HPDE6-E6E7 (cell line): ENCODE measurements at regions not wholly inside any gene's neighbourhood (a gene's known extent, or its start where the extent isn't known, plus 50 kb on each side); places are given as distances from the start of the nearest gene placed in this dataset.
"Not testable (repeated sequence)": the region's sequence is repeated elsewhere in the genome, so short reads cannot be mapped to it uniquely, and the experiment has no call there.

ENCODE experiments used
- DNase-seq: peaks from one replicate; pipeline ENCODE4 v3.0.0; 2011; ENCODE audit warnings: missing footprints; ENCODE audit errors: extremely low spot score

DNA sequence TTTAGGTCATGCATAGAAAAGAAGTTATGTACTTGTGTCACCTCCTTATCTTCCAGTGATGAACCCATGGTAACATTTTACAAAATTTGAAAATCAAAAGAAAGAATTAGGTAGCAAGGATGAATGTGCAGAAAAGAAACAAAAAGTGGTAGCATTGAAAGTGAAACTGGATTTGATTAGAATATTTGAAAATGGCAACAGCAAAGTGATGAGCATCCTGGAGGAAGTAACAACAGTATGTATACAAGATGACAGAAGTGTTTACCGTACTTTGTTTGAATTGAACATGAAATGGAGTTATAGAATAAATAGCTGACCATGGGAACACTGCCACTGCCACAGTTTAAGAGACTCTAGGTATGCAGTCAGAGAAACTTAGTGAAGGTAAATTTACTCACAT, 1313.1 kb downstream of the CDH11 start:
- DNase-seq: no peak

GRCh38 chr16:63806794-63807506, 1314.9 kb downstream of the CDH11 start:
- no peak for DNase-seq

DNA sequence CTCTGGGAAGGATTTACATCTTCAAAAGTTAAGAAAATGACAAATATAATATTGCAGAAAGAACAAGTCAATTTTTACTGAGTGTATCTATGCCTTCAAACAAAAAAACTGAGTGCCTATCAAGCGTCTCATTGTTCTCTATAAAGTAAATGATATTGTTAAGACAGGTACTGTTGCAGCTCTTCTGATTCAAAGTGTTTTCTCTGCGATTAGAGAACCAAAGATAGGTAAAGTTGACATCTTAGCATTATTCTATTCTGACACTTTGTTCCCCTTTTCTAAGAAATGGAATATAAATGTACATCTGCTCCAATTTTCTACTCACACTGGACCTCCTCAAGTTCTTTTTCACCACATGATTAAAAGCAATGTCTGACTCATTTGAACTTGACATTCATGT, 1317.7 kb downstream of the CDH11 start:
- no peak for DNase-seq

- DNase-seq: no peak
Measured at GRCh38 chr16:63789603-63790002, 1332.3 kb downstream of the CDH11 start.

- DNase-seq: no peak
Measured at GRCh38 chr16:63787014-63787413, 1334.8 kb downstream of the CDH11 start.

DNA sequence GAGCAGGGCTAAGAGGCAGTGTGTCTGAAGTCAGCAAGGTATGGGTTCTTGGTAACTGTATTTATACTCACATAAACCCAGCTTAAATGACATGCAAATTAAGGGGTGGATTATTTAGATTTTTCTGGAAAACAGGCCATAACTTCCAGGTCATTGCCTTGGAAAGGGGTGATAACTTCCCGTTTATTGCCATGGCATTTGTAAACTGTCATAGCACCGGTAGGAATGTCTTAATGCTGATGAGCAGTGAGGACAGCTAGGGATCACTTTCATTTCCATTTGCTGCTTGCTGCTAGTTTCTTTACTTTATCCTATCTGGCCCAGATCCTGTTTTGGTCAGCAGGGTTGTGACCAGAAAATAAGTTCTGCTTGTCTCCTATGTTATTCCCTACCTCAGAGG, 1336.7 kb downstream of the CDH11 start:
- no peak for DNase-seq

DNA sequence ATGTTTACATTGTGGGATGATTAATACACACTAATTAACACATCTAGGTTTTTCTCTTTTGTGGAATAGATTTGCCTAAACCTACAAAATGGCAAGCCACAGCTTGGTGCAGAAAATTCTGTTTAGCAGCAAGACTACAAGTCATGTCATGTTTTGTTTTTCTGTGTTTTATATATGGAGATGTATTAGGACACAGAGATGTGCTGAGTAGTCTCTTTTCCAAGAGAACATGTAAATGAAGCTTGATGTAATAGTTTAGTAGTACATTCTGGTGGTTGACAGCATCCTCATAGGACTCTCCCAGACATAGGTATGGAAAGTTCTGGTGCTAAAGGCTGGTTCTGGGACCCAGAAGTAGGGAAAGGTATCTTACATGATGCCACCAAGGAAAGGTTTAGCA, 1345.4 kb downstream of the CDH11 start:
- no peak for DNase-seq

GRCh38 chr16:63776034-63776433, 1345.8 kb downstream of the CDH11 start:
- DNase-seq: no peak

GRCh38 chr16:63774302-63774701, 1347.6 kb downstream of the CDH11 start:
- no peak for DNase-seq

DNA sequence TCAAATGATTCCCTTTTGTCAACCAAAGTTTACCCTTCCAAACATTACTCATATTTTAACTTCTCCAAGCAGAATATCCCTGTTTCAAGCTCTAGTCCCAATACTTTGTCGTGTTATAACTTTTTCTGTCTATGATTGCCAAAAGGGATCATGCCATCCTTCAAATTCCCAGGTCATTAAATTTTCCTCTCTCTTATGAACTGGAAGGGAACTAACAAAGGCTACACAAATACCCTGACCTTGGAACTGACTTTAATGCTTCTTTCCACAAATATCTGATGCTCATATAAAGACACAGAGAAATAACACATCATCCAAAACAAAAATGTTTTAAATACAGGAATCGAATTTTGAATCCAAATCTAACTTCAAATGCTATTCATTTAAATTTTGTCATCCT, 1352.7 kb downstream of the CDH11 start:
- DNase-seq: no peak

GRCh38 chr16:63760246-63760645, 1361.6 kb downstream of the CDH11 start:
- DNase-seq: not testable (repeated sequence)

DNA sequence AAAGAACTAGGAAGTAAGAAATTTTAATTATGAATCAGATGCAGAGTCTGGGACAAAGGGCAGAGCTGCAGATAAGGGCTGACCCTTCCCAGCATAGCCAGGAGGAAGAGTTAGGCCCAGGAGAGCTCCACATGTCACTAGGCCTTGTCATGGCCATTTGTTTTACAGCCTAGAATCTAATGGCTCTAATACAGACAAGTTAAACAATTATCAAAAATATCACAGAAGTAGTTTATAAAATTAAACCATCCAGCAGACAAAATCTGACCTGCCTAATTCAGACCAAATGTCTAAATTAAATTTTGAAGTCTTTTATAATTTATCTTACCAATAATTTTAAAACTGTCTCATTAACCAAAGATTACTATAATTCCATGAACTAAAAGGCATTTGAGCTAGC, 1369.5 kb downstream of the CDH11 start:
- no peak for DNase-seq

DNA sequence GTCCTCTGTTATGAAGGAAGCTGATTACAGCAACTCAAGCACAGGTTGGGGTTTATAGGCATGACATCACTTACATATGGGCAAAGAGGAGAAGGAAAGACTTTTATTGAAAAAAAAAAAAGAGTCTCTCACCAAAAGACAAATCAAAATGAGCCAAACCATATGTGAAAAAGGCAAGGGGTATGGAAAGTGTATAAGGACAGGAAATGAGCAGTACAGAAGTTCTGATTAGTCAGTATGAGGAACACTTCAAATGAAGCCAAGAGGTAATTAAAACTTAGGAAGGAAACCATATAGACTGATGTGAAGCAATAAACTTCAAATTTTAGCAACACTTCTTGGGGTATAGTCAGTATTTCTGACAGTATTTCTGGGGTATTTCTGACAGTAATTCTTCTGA, 1372.6 kb downstream of the CDH11 start:
- no peak for DNase-seq

DNA sequence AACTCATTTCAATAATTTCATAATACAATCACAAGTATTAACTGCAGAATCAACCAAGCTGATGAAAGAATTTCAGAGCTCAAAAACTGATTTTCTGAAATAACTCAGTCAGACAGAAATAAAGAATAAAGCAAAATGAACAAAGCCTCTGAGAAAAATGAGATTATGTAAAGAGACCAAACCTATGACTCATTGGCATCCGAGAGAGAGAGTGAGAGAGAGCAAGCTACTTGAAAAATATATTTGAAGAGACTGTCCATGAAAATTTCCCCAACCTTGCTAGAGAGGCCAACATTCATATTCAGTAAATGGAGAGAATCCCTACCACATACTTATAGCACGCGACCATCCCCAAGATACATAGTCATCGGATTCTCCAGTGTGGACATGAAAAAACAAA, 1376.4 kb downstream of the CDH11 start:
- no peak for DNase-seq

DNA sequence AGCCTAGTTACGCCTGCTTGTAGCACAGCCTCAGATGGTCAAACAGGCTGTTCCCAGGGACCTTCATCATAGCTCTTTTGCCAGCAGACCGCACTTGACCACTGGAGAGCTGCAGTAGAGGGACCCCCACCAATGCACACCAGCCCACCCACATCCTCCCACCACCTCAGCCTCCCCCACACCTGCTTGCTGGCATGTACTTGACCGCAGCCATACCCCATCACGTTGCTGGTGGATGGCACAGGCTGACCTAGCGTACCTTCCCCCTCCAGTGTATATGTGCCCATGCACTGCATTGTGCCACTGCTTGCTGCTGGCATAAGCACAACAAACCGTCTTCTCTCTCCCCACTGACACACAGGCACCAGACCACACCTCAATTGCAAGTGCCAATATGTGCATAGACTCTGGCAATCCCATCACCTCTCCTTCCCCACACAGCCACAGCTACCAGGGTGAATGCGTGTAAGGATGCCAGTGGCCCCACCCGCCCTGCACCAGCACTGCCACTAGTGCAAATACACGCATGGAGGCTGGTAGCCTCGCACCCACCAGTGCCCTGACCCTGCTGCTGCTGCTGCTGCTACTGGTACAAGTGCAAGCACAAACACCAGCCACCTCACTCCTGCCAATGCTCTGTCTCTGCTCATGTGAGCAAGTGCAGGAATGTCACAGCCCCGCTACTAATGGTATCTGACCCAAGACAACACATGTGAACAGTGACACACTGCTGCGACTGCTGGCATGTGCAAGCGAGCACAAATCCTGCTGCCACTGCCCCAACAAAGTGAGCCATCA, 1377.6 kb downstream of the CDH11 start:
- no peak for DNase-seq

GRCh38 chr16:63742150-63742549, 1379.7 kb downstream of the CDH11 start:
- DNase-seq: no peak

DNA sequence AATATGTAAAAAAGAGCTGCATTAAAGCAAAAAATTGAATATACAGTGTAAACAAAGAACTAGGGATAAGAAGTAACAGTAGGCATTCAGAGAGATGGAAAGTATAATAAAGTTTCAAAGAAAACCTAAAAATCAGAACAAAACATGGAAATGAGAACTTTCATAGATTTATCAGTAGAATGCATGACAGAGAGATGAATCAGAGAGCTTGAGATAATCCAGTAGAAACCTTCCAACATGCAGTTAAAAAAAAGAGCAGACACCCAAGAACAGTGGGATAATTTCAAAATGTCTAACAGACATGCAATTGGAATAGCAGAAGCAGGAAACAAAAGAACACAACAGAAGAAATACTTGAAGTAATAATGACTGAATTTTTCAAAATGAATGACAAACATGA, 1384.2 kb downstream of the CDH11 start:
- no peak for DNase-seq

GRCh38 chr16:63735456-63735855, 1386.4 kb downstream of the CDH11 start:
- no peak for DNase-seq

DNA sequence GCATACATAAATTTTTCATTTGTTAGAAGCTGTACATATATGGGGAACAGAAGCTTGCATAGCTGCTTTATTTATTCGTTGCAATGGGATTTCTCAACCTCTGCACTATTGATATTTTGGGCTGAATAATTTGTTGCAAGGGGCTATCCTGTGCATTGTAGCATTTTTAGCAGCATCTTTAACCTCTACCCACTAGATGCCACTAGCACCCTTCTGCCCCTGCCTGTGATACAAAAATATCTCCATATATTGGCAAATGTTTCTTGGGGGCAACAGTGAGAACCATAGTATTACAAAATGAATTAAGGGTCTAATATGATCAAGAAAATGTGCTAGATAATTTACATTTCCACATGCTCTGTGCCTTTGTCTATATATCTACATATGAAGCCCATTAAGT, 1401.0 kb downstream of the CDH11 start:
- DNase-seq: no peak

DNA sequence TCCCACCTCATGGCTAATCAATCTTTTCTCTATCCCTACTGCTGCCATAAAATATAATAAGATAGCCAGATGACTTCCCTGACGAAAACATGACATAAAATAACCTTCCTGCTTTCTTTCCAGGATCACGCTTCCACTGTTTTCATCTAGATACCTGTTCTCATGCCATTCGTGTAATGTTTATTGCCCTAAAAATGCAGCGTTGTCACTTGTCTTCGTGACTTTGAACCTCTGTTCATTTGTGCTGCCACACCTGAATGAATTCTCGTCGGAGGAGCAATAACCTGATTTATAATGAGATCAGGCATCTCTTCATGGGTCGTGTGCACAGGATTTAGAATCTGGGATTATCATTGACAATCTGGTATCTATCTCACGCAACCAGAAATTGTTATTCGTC, 1401.9 kb downstream of the CDH11 start:
- no peak for DNase-seq

- DNase-seq: no peak
Measured at GRCh38 chr16:63717806-63718205, 1404.1 kb downstream of the CDH11 start.

DNA sequence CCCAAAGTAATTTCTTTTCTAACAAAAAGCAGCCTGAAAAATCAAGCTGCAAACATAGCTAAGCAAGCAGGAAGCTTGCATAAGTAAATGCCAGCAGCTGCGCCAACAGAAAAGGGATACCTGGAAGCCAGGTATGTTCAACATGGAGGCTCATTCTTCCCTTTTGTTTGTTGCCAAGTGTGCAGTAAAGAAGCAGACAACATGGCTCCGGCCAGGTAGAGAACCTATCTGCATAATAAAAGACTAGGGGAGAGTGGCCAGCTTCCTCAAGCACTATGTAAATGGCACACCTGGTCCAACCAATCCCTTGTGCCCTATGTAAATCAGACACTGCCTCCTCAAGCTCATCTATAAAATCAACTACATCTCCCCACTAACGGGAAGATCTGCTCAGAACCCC, 1407.0 kb downstream of the CDH11 start:
- DNase-seq: no peak

DNA sequence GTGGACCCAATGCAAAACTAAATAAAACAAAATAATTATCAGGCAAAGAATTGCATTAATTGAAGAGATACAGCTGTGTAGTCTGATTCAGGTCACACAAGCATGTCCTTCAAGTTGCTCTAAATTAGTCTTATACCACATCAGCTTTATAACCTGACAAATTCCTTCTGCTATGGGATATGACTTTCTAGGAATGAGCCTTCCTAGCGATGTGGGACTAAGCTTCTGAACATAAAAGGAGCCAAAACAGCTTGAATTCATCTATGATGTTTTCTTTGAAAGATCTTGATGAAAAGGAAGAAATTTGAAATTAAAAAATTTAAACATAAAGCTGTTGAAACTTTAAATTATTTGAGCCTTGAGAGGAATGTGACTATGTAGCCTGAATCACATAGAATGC, 1409.1 kb downstream of the CDH11 start:
- no peak for DNase-seq
